NCI-H2029 (cell line): ENCODE measurements at regions not wholly inside any gene's neighbourhood (a gene's known extent, or its start where the extent isn't known, plus 50 kb on each side); places are given as distances from the start of the nearest gene placed in this dataset.
"Not testable (repeated sequence)": the region's sequence is repeated elsewhere in the genome, so short reads cannot be mapped to it uniquely, and the experiment has no call there.

Experiments used
- DNase-seq: peaks from one replicate; lab custom pipeline; 2025; lab: John Stamatoyannopoulos, UW

GRCh38 chr9:38254756-38255155, 137.7 kb upstream of the ALDH1B1 start:
- DNase-seq, result no peak

DNA sequence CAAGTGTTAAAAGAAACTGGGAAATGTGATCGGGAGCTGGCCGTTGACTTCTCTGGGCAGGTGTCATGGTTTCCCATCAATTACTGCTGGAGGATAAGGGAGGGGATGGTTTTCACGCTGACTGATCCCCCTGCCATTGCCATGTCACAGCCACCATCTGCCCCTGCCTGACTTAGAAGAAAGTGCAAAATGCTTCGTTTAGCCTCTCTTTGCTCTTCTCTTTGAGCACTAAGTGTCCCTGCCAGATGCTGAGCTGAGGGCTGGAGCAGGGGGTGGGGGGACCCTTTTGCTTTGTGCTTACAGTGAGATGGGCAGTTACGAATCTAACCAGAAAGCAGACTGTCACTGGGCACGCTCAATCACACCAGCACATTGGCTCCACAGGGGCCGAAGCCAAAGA, 138.4 kb upstream of the ALDH1B1 start:
- no peak for DNase-seq

DNA sequence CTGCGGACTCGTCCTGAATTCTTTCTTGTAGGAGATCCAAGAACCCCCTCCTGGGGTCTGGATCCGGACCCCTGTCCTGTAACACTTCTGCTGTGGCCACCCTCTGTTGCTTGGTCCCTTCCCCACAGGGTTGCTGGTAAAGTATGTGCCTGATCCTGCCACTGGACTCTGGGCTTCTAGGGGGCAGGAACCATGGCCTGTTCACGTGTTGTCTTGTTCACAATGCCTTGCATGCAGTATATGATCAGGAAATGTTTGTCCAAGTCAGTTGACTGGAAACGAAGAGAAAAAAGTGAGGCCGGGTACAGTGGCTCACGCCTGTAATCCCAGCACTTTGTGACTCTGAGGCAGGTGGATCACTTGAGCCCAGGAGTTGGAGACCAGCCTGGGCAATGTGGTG, 139.3 kb upstream of the ALDH1B1 start:
- no peak for DNase-seq

- DNase-seq, result no peak
Observed at GRCh38 chr9:38251036-38251860, 141.3 kb upstream of the ALDH1B1 start.

- DNase-seq, result no peak
Observed at GRCh38 chr9:38250279-38251035, 142.0 kb upstream of the ALDH1B1 start.

GRCh38 chr9:38249587-38250210, 142.8 kb upstream of the ALDH1B1 start:
- no peak for DNase-seq

GRCh38 chr9:38249049-38249448, 143.5 kb upstream of the ALDH1B1 start:
- no peak for DNase-seq

DNA sequence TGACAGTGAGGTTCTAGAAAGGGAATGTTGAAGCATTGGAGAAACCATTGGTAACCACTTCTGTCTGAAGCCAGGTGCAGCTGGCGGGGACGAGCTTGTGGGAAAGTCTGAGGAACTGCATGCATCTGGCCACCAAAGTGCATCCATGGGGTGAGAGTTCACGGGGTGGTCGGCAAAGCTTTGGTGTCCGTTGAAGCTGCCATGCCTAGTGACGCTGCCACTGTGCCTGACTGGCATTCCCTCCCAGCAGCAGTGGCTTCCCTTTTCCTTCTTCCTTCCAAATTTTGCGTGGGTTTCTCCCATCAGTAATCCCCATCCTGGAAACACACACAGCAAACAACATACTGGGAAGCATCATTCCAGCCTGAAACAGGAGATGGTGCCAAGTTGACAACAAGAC, 145.7 kb upstream of the ALDH1B1 start:
- no peak for DNase-seq

DNA sequence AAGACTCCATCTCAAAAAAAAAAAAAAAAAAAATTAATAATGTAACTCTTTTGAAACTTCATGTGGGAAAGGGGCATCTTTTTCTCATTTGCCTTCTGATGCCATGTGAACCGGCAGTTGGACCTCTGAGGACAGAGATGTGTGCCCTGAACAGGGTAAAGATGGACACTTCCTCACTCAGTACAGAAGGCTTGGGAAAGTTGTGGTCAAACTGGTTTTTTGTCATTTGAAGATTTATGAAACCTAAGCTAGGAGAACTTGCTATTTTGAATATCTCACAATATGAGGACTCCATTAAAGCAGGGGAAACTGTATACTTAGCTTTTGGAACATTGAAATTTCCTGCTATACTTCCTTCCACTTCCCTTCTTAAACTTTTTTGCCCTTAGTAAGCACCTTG, 147.5 kb upstream of the ALDH1B1 start:
- DNase-seq, result no peak

DNA sequence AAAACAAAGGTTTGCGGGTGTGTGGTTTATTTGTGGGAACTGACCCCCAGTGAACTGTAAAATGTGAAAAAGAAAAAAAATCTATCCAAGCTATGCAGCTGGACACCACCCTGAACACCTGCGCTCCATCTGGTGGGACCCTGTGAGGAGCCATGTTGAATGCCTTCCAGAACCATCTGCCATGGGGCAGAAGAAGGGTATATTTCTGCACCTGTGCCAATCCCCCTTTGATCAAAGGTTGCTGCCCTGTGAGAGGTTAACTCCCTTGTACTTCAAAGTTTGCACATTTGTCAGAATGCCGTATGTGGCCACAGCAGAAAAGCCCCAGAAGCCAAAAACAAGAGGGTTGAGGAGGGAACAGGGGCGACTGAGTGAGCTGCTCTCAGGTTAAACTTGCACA, 148.5 kb upstream of the ALDH1B1 start:
- DNase-seq, result no peak

DNA sequence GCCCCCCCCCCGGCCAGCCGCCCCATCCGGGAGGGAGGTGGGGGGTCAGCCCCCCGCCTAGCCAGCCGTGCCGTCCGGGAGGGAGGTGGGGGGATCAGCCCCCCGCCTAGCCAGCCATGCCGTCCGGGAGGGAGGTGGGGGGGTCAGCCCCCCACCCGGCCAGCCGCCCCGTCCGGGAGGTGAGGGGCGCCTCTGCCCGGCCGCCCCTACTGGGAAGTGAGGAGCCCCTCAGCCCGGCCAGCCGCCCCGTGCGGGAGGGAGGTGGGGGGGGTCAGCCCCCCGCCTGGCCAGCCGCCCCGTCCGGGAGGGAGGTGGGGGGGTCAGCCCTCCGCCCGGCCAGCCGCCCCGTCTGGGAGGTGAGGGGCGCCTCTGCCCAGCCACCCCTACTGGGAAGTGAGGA, 150.4 kb upstream of the ALDH1B1 start:
- not testable (repeated sequence) for DNase-seq

DNA sequence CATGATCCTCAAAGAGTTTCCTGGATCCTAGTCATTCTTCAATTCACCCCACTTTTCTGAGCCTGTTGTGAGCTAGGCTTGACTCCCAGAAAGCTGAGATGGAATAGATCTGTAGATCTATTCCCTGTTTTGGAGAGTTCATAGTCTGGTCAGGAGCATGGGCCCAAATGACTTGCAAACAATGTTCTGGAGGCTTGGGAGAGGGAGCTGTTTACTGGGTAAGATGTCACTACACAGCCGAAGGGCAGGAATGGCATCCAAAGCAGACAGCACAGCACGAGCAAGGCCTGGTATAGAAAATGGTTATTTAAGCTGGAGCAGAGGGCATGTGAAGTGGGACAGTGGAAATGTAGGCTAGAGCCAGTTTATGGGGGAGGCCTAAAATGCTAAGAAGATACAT, 152.5 kb upstream of the ALDH1B1 start:
- no peak for DNase-seq

DNA sequence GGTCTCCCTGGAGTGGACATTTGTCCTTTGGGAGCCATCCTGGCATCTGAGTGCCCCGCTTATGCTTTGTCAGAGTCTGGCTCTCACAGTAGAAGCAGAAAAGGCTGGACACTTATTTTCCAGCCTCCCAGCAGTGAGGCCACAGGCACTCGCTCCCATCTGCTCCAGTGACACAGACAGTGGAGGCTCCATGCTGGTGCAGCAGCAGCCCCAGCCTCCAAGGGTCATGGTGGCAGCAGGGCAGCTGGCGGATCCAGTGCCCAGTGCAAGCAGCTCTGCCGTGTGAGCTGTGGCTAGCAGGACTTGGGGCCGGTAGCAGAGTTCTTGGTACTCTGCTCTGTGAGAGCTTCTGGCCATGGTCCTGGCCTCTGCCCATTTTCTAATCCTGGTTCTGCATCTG, 157.3 kb upstream of the ALDH1B1 start:
- no peak for DNase-seq

GRCh38 chr9:38234479-38235170, 157.9 kb upstream of the ALDH1B1 start:
- no peak for DNase-seq

DNA sequence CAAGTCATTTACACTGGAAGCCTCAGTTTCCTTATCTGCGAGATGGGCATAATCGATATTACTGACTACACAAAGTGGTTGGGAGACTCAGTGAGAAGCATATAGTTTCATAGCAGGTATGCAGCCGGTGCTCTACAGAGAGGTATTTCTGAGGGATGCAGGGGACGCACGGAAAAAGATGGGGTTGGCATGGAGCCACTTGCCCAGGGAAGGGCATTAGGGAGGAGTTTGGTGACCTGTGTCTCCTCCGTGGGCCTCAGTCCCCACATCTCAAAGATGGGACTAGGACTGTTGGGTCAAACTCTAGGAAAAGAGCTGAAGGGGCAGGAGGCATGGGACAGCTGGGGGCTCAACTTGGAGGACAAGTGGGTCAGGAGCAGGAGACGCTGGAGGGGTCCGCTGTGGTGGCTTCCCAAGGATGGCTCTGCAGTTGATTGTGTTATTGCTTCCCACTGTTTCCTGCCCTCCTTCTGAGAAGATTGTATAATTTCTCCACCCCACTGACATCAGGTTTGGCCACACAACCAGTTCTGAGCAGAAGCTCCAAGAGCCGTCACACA, 158.6 kb upstream of the ALDH1B1 start:
- no peak for DNase-seq

DNA sequence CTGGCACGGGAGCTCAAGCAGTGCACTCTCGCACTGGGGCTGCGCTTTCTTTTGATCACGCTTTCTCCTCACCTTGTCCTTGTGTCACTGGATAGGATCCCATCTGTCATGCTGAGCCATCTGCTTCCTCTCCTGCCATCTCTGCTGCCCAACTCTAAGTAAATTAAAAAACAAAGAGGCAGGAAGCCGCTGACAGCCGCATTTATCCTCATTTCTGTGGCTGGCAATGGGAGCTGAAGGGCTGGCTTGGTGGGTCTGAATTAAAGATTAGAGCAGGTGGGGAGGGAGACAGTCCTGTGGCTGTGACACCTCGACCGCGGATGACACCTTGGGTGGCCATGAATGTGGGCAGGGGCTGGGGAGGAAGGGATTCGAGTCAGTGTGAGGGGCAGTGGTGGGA, 159.2 kb upstream of the ALDH1B1 start:
- peak; percentile 43 for DNase-seq

- DNase-seq, result no peak
Observed at GRCh38 chr9:38232895-38233294, 159.6 kb upstream of the ALDH1B1 start.

- DNase-seq, result no peak
Observed at GRCh38 chr9:38229504-38230155, 160.6 kb upstream of the SHB start.

GRCh38 chr9:38229104-38229500, 160.1 kb upstream of the SHB start:
- no peak for DNase-seq

GRCh38 chr9:38228331-38229103, 159.5 kb upstream of the SHB start:
- DNase-seq, result no peak

GRCh38 chr9:38227656-38228055, 158.6 kb upstream of the SHB start:
- DNase-seq, result no peak
